ENCODE measurements at regions not wholly inside any gene's neighbourhood (a gene's known extent, or its start where the extent isn't known, plus 50 kb on each side); places are given as distances from the start of the nearest gene placed in this dataset.

- Histone ChIP-seq H3K27ac (ENCODE audit: insufficient read depth, low read length) (no peak overlapping the region), H4K5ac (ENCODE audit: low read depth, low read length) (no peak overlapping the region), H3K18ac (ENCODE audit: low read depth, low read length) (no peak overlapping the region), H3K9me1 (ENCODE audit: insufficient read depth, low read length) (no peaks in the 10 kb centered on the region), H3K4me1 (ENCODE audit: control insufficient read depth, insufficient read depth, low read length) (no peaks in the 10 kb centered on the region), H3K4ac (ENCODE audit: low read depth, low read length) (no peak overlapping the region), H3K27me3 (ENCODE audit: control insufficient read depth, insufficient read depth, low read length) (no peaks in the 10 kb centered on the region), H2BK20ac (ENCODE audit: low read depth, low read length) (no peak overlapping the region), H2AFZ (replicated peaks; ENCODE audit: low read length, poor library complexity) (no peak overlapping the region), H2BK15ac (ENCODE audit: low read depth, low read length) (no peak overlapping the region), H2BK120ac (ENCODE audit: low read depth, low read length) (no peak overlapping the region), H4K8ac (ENCODE audit: low read depth in 2 of 2, low read length in 2 of 2) (no peak overlapping the region), H3K36me3 (ENCODE audit: control insufficient read depth, insufficient read depth, low read length) (no peaks in the 10 kb centered on the region), H2BK5ac (ENCODE audit: low read depth, low read length, poor library complexity, severe bottlenecking) (no peak overlapping the region), H2AK9ac (replicated peaks; ENCODE audit: low read depth, low read length, poor library complexity) (no peak overlapping the region), H3K23ac (ENCODE audit: low read depth, low read length) (no peak overlapping the region), H3K56ac (ENCODE audit: extremely low read depth, insufficient read depth, low read length) (no peak overlapping the region), H3K4me2 (ENCODE audit: low read depth, low read length) (no peak overlapping the region), H2AK5ac (ENCODE audit: low read depth, low read length) (no peak overlapping the region), H3K9ac (ENCODE audit: low read depth, low read length) (no peak overlapping the region), H3K9me3 (ENCODE audit: control insufficient read depth, insufficient read depth, low read length) (no peaks in the 10 kb centered on the region), H3K14ac (replicated peaks; ENCODE audit: low read depth, low read length) (no peak overlapping the region), H4K20me1 (ENCODE audit: insufficient read depth, low read length) (no peaks in the 10 kb centered on the region), H3K4me3 (ENCODE audit: insufficient read depth, low read depth, low read length) (no peak overlapping the region), H3K79me1 (ENCODE audit: low read depth in 1 of 2, low read length in 2 of 2) (no peaks in the 10 kb centered on the region), H4K91ac (ENCODE audit: insufficient read depth, low read depth, low read length) (no peak overlapping the region)
- in situ Hi-C loops (cut with MboI; ENCODE audit: low sequenced_read_pairs) (no loop called here), dilution Hi-C loops (cut with HindIII; ENCODE audit: low sequenced_read_pairs, unreplicated experiment) (no loop called here), intact Hi-C loops (cut with micrococcal nuclease) (no loop called here)
- ChIA-PET CTCF (interaction anchor here (0.6 kb wide), 2 partner anchors 66 to 109 kb away, joined by 3 to 5 read pairs; no protein-coding TSS in a partner anchor), POLR2A (ENCODE audit: unreplicated experiment) (no interaction called here)
- no CpG with 5 or more reads among the region's 2 CpGs for WGBS, 2 experiments (ENCODE audit: extremely low coverage in 2 of 2, insufficient read length in 1 of 2)
- DNase-seq = peak; percentile 55
- peak; percentile 54 for ATAC-seq (ENCODE audit: low read depth)
- no TSS peak for BruUV-seq (replicated peaks)
- TF ChIP-seq MAZ (IDR thresholded peaks at IDR 0.05; ENCODE audit: borderline replicate concordance, low read depth, low read length) = no peak
- TF ChIP-seq RCOR1 (IDR thresholded peaks at IDR 0.05; ENCODE audit: insufficient replicate concordance, low read length) = no peak
- no peak for TF ChIP-seq MAFK (IDR thresholded peaks at IDR 0.05; ENCODE audit: low read depth, low read length)
- TF ChIP-seq BHLHE40 (IDR thresholded peaks at IDR 0.05; ENCODE audit: low read depth, low read length) = no peak
- no peak for TF ChIP-seq USF2 (IDR thresholded peaks at IDR 0.05; ENCODE audit: low read depth, low read length)
These were observed 292.7 kb downstream of the GPAT3 start for GRCh38 chr4:83828601-83829000.

All from IMR-90 (cell line).